GM18499 (cell line): ENCODE measurements at regions not wholly inside any gene's neighbourhood (a gene's known extent, or its start where the extent isn't known, plus 50 kb on each side); places are given as distances from the start of the nearest gene placed in this dataset.

ENCODE experiments used
- ATAC-seq: cut with Tn5 transposase; IDR thresholded peaks from one replicate; pipeline ENCODE4 v1.9.1; 2021; ENCODE audit warnings: moderate number of reproducible peaks; ENCODE audit not compliant: insufficient read depth, unreplicated experiment

GRCh38 chr2:151091583-151091982 is 170.1 kb downstream of the RBM43 start:
- ATAC-seq = no peak

GRCh38 chr2:151087377-151087776 is 174.3 kb downstream of the RBM43 start:
- ATAC-seq = no peak

- ATAC-seq = no peak
Measured at GRCh38 chr2:151085181-151085611, 176.5 kb downstream of the RBM43 start.

GRCh38 chr2:151083856-151084795 is 177.5 kb downstream of the RBM43 start:
- ATAC-seq = no peak

GRCh38 chr2:151078889-151079288 is 182.8 kb downstream of the RBM43 start:
- ATAC-seq = no peak

GRCh38 chr2:151071906-151072305 is 189.8 kb downstream of the RBM43 start:
- ATAC-seq = no peak

GRCh38 chr2:151071382-151071781 is 190.3 kb downstream of the RBM43 start:
- no peak for ATAC-seq

GRCh38 chr2:151070253-151070652 is 191.4 kb downstream of the RBM43 start:
- ATAC-seq = no peak

GRCh38 chr2:151067658-151068369 is 193.8 kb downstream of the RBM43 start:
- ATAC-seq = no peak

- no peak for ATAC-seq
Measured at GRCh38 chr2:151063271-151063670, 198.4 kb downstream of the RBM43 start.

GRCh38 chr2:151060287-151060686 is 201.4 kb downstream of the RBM43 start:
- ATAC-seq = no peak

GRCh38 chr2:151056870-151057269 is 204.8 kb downstream of the RBM43 start:
- no peak for ATAC-seq

- no peak for ATAC-seq
Measured at GRCh38 chr2:151053661-151053990, 208.0 kb downstream of the RBM43 start.

- no peak for ATAC-seq
Measured at GRCh38 chr2:151052850-151053660, 208.6 kb downstream of the RBM43 start.

- ATAC-seq = peak; percentile 90
Measured at GRCh38 chr2:151051574-151052220, 210.0 kb downstream of the RBM43 start.

GRCh38 chr2:151049746-151050145 is 211.9 kb downstream of the RBM43 start:
- no peak for ATAC-seq

GRCh38 chr2:151048331-151049054 is 213.2 kb downstream of the RBM43 start:
- ATAC-seq = no peak

GRCh38 chr2:151043484-151043883 is 218.2 kb downstream of the RBM43 start:
- ATAC-seq = no peak

- no peak for ATAC-seq
Measured at GRCh38 chr2:151042964-151043363, 218.7 kb downstream of the RBM43 start.

- ATAC-seq = no peak
Measured at GRCh38 chr2:151040039-151040438, 221.6 kb downstream of the RBM43 start.
